Ascending aorta (tissue), 2 donors: ENCODE measurements at regions not wholly inside any gene's neighbourhood (a gene's known extent, or its start where the extent isn't known, plus 50 kb on each side); places are given as distances from the start of the nearest gene placed in this dataset.

Source experiments
- DNase-seq, 2 donors: peaks; one replicate each; pipeline ENCODE4 v3.0.0-alpha.2; 2019; ENCODE audit warnings: low spot score in 2 of 2
- H3K27ac ChIP-seq, 2 donors: fragments of 200-600 bp; sonication (generic); one replicate each; pipeline ENCODE4 v1.5.1; 2016 to 2017; ENCODE audit warnings: mild to moderate bottlenecking in 1 of 2
- H3K27me3 ChIP-seq: fragments of 200-600 bp; sonication (generic); one replicate; pipeline ENCODE4 v1.5.1; 2017
- H3K36me3 ChIP-seq, 2 donors: fragments of 200-600 bp; sonication (generic); one replicate each; pipeline ENCODE4 v1.5.1; 2016
- H3K4me1 ChIP-seq, 2 donors: fragments of 200-600 bp; sonication (generic); one replicate each; pipeline ENCODE4 v1.5.1; 2016 to 2017; ENCODE audit warnings: mild to moderate bottlenecking in 1 of 2
- H3K4me3 ChIP-seq, 2 donors: fragments of 200-600 bp; sonication (generic); one replicate each; pipeline ENCODE4 v1.5.1; 2016 to 2017; ENCODE audit warnings: mild to moderate bottlenecking in 1 of 2
- H3K9me3 ChIP-seq, 2 donors: fragments of 200-600 bp; sonication (generic); one replicate each; pipeline ENCODE4 v1.5.1; 2016
- intact Hi-C: fragments of 100-400 bp; cut with DNase I; formaldehyde crosslinking; loops from one replicate; pipeline ENCODE4 v1.15.1; 2023
- TF ChIP-seq, protein P1 (sequence below), 3 experiments: fragments of 200-600 bp in 2 of 3; fragments of 450-650 bp in 1 of 3; sonication (generic) in 2 of 3; IDR thresholded peaks; one replicate each; pipeline ENCODE4 v1.5.1; 2016 to 2019; ENCODE audit warnings: antibody characterized with exemption in 3 of 3, mild to moderate bottlenecking in 1 of 3, moderate library complexity in 1 of 3

DNA sequence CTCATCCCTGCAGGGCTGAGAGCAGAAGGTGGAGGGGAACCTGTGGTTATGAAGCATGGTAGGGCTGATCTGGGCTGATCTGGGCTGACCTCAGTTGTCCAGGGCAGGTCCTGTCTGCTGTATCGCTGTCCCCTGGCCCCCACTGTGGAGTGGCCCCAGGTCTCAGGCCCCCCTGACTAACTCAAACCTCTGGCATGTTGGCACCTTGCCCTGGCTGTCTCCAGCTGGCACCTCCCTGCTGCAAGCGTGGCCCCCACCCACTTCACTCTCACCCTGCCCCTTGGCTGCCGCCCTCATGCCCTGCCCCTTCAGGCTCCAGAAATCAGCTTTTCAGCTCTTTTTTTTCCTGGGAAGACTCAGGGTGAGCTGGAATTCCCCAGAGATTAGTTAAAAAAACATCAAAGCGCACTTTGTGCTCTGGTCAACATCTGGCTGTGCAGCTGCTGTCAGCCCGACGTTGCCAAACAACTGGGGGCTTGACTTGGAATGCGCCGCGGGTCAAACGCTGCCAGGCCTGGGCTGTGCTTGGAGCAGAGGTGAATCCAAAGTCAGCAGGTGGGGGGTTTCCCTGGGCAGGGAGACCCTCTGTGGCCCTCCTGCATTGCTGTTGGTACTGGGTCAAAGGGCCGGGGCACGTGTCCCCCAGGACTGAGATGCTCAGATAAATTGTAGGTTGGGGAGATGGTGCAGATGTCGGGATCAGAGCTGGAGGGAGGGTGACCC lies 173.8 kb upstream of the HDAC4 start:
- DNase-seq, result no peak
- Histone ChIP-seq H3K9me3 (no peaks in the 10 kb centered on the region), H3K36me3 (no peaks in the 10 kb centered on the region), H3K4me3 (no peak overlapping the region), H3K4me1 (no peaks in the 10 kb centered on the region), H3K27ac (no peak overlapping the region), H3K27me3 (no peaks in the 10 kb centered on the region)
- TF ChIP-seq, protein P1, sequence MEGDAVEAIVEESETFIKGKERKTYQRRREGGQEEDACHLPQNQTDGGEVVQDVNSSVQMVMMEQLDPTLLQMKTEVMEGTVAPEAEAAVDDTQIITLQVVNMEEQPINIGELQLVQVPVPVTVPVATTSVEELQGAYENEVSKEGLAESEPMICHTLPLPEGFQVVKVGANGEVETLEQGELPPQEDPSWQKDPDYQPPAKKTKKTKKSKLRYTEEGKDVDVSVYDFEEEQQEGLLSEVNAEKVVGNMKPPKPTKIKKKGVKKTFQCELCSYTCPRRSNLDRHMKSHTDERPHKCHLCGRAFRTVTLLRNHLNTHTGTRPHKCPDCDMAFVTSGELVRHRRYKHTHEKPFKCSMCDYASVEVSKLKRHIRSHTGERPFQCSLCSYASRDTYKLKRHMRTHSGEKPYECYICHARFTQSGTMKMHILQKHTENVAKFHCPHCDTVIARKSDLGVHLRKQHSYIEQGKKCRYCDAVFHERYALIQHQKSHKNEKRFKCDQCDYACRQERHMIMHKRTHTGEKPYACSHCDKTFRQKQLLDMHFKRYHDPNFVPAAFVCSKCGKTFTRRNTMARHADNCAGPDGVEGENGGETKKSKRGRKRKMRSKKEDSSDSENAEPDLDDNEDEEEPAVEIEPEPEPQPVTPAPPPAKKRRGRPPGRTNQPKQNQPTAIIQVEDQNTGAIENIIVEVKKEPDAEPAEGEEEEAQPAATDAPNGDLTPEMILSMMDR (IDR thresholded peaks at IDR 0.05), result no peak
- intact Hi-C loops, result no loop called here

DNA sequence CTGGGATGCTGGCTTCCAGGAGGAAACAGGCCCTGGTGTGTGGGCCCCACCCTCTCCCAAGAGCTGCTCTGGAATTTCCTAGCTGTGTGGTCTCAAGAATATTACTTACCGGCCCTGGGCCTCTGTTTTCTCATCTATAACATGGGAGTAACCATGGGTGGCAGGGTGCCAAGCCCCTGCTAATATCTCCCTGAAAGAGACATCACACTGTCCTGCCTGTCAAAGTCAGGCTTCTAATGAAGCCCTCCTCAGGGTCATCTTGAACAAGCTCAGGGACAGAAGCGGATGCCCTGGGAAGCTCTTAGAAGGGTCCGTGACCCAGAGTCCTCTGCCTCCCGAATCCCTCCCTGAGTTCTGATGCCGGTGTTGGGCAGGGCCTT lies 173.2 kb upstream of the HDAC4 start:
- no peaks in the 10 kb centered on the region for H3K9me3 ChIP-seq
- intact Hi-C loops, result no loop called here
- H3K27me3 ChIP-seq, result no peaks in the 10 kb centered on the region
- TF ChIP-seq, protein P1 (IDR thresholded peaks at IDR 0.05), result no peak
- no peaks in the 10 kb centered on the region for H3K36me3 ChIP-seq
- H3K4me1 ChIP-seq, result no peaks in the 10 kb centered on the region
- H3K27ac ChIP-seq, result no peak overlapping the region
- DNase-seq, result no peak
- no peak overlapping the region for H3K4me3 ChIP-seq

GRCh38 chr2:239570971-239571520 lies 170.2 kb upstream of the HDAC4 start:
- no peak for DNase-seq
- TF ChIP-seq, protein P1 (IDR thresholded peaks at IDR 0.05), result no peak
- intact Hi-C loops, result no loop called here
- H3K4me3 ChIP-seq, result no peak overlapping the region
- no peaks in the 10 kb centered on the region for H3K9me3 ChIP-seq
- H3K36me3 ChIP-seq, result no peaks in the 10 kb centered on the region
- H3K27ac ChIP-seq, result no peak overlapping the region
- no peaks in the 10 kb centered on the region for H3K27me3 ChIP-seq
- H3K4me1 ChIP-seq, result no peaks in the 10 kb centered on the region

DNA sequence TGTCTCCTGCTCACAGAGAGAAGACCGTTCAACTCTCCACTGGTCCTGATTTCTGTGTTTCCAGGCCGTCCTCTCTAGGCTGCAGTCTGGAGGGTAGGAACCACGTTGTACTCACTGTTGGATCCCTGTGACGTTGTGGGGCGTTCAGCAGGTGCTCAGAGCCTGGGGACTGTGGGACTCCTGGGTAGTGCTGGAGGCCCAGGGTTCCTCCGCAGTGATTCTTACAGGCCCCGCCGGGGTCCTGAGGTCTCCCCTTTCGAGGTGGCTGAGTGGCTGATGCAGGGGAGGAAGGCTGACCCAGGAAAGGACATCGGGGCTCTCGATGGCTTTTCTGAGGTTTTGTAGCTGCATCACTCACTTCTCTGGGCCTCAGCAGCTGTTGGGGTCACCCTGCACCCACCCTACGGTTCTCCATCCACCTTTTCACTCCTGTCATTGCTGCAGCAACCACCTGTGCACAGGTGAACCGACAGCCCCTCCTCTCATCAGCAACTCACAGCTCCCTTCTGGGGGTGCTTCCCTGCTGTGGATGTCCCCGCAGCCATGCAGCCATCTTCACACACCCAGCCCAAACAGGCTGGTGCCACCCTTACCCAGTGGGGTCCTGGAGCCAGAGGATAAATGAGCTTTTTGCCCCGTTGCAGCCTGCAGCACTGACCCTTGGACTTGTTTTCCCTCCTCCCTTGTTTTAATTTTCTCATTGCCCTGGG lies 169.6 kb upstream of the HDAC4 start:
- H3K9me3 ChIP-seq, result no peaks in the 10 kb centered on the region
- no peaks in the 10 kb centered on the region for H3K27me3 ChIP-seq
- no peaks in the 10 kb centered on the region for H3K36me3 ChIP-seq
- intact Hi-C loops, result no loop called here
- no peak for DNase-seq
- H3K4me3 ChIP-seq, result no peak overlapping the region
- H3K4me1 ChIP-seq, result no peaks in the 10 kb centered on the region
- TF ChIP-seq, protein P1 (IDR thresholded peaks at IDR 0.05), result no peak
- H3K27ac ChIP-seq, result no peak overlapping the region

DNA sequence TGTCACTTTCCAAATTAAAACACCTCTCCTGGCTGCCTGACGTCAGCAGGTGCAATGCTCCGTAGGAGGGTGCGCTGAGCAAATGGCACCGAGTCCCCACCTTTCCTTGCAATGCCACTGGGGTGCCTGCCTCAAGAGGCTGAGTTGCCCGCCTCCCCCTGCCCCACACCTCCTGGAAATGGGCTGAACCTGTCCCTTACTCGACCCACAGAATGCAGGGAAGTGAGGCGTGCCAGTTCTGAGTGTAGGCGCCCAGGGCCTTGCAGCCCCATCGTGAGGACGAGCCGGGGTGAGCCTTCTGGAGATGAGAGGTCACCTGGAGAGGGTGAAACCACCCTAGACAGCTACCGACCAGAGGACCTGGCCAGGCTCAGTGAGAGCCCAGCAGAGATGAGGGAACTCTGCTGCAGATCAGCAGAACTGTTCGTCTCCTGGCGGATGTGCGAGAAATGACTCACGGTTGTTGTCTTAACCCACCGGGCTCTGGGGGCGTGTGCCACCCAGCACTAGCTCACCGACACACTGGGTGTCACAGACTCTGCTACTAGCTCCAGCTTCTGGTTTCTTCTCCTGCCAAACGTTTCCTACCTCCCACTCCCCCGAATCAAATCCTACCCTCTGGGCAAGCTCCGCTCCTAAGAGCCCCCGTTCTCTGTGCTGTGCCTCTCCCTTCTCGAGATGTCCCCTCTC lies 168.7 kb upstream of the HDAC4 start:
- intact Hi-C loops, result no loop called here
- Histone ChIP-seq H3K27ac (no peak overlapping the region), H3K4me1 (no peaks in the 10 kb centered on the region), H3K27me3 (no peaks in the 10 kb centered on the region), H3K4me3 (no peak overlapping the region), H3K36me3 (no peaks in the 10 kb centered on the region), H3K9me3 (no peaks in the 10 kb centered on the region)
- TF ChIP-seq, protein P1 (IDR thresholded peaks at IDR 0.05), result no peak
- no peak for DNase-seq
